GM21360 (cell line): ENCODE measurements at regions not wholly inside any gene's neighbourhood (a gene's known extent, or its start where the extent isn't known, plus 50 kb on each side); places are given as distances from the start of the nearest gene placed in this dataset.
A peak's percentile ranks its signal among the peaks of the same experiment; 100 is the strongest.
"Not testable (repeated sequence)": the region's sequence is repeated elsewhere in the genome, so short reads cannot be mapped to it uniquely, and the experiment has no call there.

ENCODE experiments used
- ATAC-seq: cut with Tn5 transposase; IDR thresholded peaks from one replicate; pipeline ENCODE4 v1.9.1; 2021; ENCODE audit warnings: mild to moderate bottlenecking, moderate library complexity; ENCODE audit not compliant: unreplicated experiment

- ATAC-seq: no peak
Observed at GRCh38 chr2:17373041-17373440, 145.2 kb downstream of the RAD51AP2 start.

GRCh38 chr2:17363846-17364245 lies 154.4 kb downstream of the RAD51AP2 start:
- ATAC-seq: no peak

- no peak for ATAC-seq
Observed at GRCh38 chr2:17362956-17363355, 155.3 kb downstream of the RAD51AP2 start.

GRCh38 chr2:17355608-17356329 lies 162.5 kb downstream of the RAD51AP2 start:
- peak; percentile 89 for ATAC-seq

- no peak for ATAC-seq
Observed at GRCh38 chr2:17353263-17353662, 165.0 kb downstream of the RAD51AP2 start.

- ATAC-seq: not testable (repeated sequence)
Observed at GRCh38 chr2:17342692-17343091, 175.5 kb downstream of the RAD51AP2 start.

GRCh38 chr2:17337507-17337906 lies 180.7 kb downstream of the RAD51AP2 start:
- ATAC-seq: no peak

- ATAC-seq: no peak
Observed at GRCh38 chr2:17336458-17336857, 181.8 kb downstream of the RAD51AP2 start.

- no peak for ATAC-seq
Observed at GRCh38 chr2:17334300-17334699, 183.9 kb downstream of the RAD51AP2 start.

- ATAC-seq: no peak
Observed at GRCh38 chr2:17331636-17332035, 186.6 kb downstream of the RAD51AP2 start.

- ATAC-seq: no peak
Observed at GRCh38 chr2:17328161-17328560, 190.1 kb downstream of the RAD51AP2 start.

- no peak for ATAC-seq
Observed at GRCh38 chr2:17327649-17328048, 190.6 kb downstream of the RAD51AP2 start.

- no peak for ATAC-seq
Observed at GRCh38 chr2:17326717-17327116, 191.5 kb downstream of the RAD51AP2 start.

- ATAC-seq: no peak
Observed at GRCh38 chr2:17323697-17324096, 194.5 kb downstream of the RAD51AP2 start.

GRCh38 chr2:17322461-17322860 lies 195.8 kb downstream of the RAD51AP2 start:
- ATAC-seq: no peak

- ATAC-seq: no peak
Observed at GRCh38 chr2:17319090-17319489, 199.2 kb downstream of the RAD51AP2 start.

- ATAC-seq: no peak
Observed at GRCh38 chr2:17318013-17318412, 200.2 kb downstream of the RAD51AP2 start.

- ATAC-seq: no peak
Observed at GRCh38 chr2:17317439-17317976, 200.7 kb downstream of the RAD51AP2 start.

GRCh38 chr2:17313261-17313660 lies 205.0 kb downstream of the RAD51AP2 start:
- ATAC-seq: no peak

GRCh38 chr2:17311771-17312511 lies 206.3 kb downstream of the RAD51AP2 start:
- no peak for ATAC-seq

GRCh38 chr2:17311106-17311619 lies 207.1 kb downstream of the RAD51AP2 start:
- no peak for ATAC-seq
